ENCODE measurements at regions not wholly inside any gene's neighbourhood (a gene's known extent, or its start where the extent isn't known, plus 50 kb on each side); places are given as distances from the start of the nearest gene placed in this dataset.

GRCh38 chr2:129799036-129799958 is 180.2 kb upstream of the RAB6C start:
- BruUV-seq (replicated peaks), result no TSS peak
- ChIA-PET CTCF (no interaction called here), POLR2A (no interaction called here)
- no peak overlapping the region for H3K4me2 ChIP-seq (ENCODE audit: insufficient read depth, low read length)
- H3K4me1 ChIP-seq (ENCODE audit: control insufficient read depth, extremely low read depth, insufficient read depth, low read length), result no peaks in the 10 kb centered on the region
- H3K27me3 ChIP-seq (ENCODE audit: control insufficient read depth in 2 of 2, insufficient read depth in 2 of 2, low read length in 2 of 2), result no peaks in the 10 kb centered on the region
- H3K27ac ChIP-seq (ENCODE audit: insufficient read depth, low read depth, low read length), result no peak overlapping the region
- H4K20me1 ChIP-seq (replicated peaks; ENCODE audit: control insufficient read depth, extremely low read depth, insufficient read depth, low read length), result no peaks in the 10 kb centered on the region
- FAIRE-seq (no peak), DNase-seq (ENCODE audit: low read depth, low spot score) (no peak)
- no peak overlapping the region for H3K4me3 ChIP-seq (replicated peaks in 1 of 3; ENCODE audit: insufficient read depth in 1 of 3, low read depth in 1 of 3, low read length in 3 of 3)
- dilution Hi-C loops (cut with MboI; ENCODE audit: extremely low pct_ligation_motif_present, low sequenced_read_pairs), result no loop called here
- H3K9ac ChIP-seq (replicated peaks; ENCODE audit: extremely low read depth, insufficient read depth, low read length), result no peak overlapping the region
- H2AFZ ChIP-seq (ENCODE audit: low read depth, low read length), result no peak overlapping the region
- TF ChIP-seq FOS (IDR thresholded peaks at IDR 0.05; ENCODE audit: borderline replicate concordance, insufficient read depth, low read length), result no peak
- TF ChIP-seq GATA2 (IDR thresholded peaks at IDR 0.05; ENCODE audit: insufficient read depth, insufficient read length, low read depth, low read length), result no peak
- TF ChIP-seq POLR2AphosphoS5 (IDR thresholded peaks at IDR 0.05; ENCODE audit: insufficient read depth, low read depth, low read length), result no peak
- no peak for TF ChIP-seq POLR2A (IDR thresholded peaks at IDR 0.05; ENCODE audit: low read depth, low read length)
- TF ChIP-seq MYC (IDR thresholded peaks at IDR 0.05; ENCODE audit: low read depth, low read length), result no peak
- no peak for TF ChIP-seq CTCF (IDR thresholded peaks at IDR 0.05; ENCODE audit: extremely low read depth in 1 of 2, insufficient read depth in 1 of 2, low read depth in 1 of 2, low read length in 2 of 2)
- TF ChIP-seq MAX (IDR thresholded peaks at IDR 0.05; ENCODE audit: insufficient read depth, insufficient read length), result no peak
- H3K79me2 ChIP-seq (ENCODE audit: control insufficient read depth, insufficient read depth, low read length), result no peaks in the 10 kb centered on the region
- no peaks in the 10 kb centered on the region for H3K9me3 ChIP-seq (replicated peaks; ENCODE audit: control insufficient read depth, insufficient read depth, low read length)
- H3K36me3 ChIP-seq (ENCODE audit: control insufficient read depth in 2 of 2, extremely low read depth in 1 of 2, insufficient read depth in 2 of 2, low read length in 2 of 2), result no peaks in the 10 kb centered on the region
- H3K9me1 ChIP-seq (replicated peaks; ENCODE audit: control insufficient read depth, extremely low read depth, insufficient read depth, low read length), result no peaks in the 10 kb centered on the region
- intact Hi-C loops (cut with micrococcal nuclease), result no loop called here
